Peyer's patch (tissue), 4 donors: ENCODE measurements at regions not wholly inside any gene's neighbourhood (a gene's known extent, or its start where the extent isn't known, plus 50 kb on each side); places are given as distances from the start of the nearest gene placed in this dataset.

Experiments
- POLR2A ChIP-seq, 2 donors: fragments of 450-650 bp; IDR thresholded peaks; one replicate each; pipeline ENCODE4 v1.5.1; 2017; ENCODE audit warnings: antibody characterized with exemption in 2 of 2, mild to moderate bottlenecking in 2 of 2, moderate library complexity in 2 of 2
- TF ChIP-seq, protein P1 (sequence below), 6 experiments: fragments of 450-650 bp in 4 of 6; fragments of 200-600 bp in 2 of 6; sonication (generic) in 1 of 6; IDR thresholded peaks; one replicate each; pipeline ENCODE4 v1.5.1; 2017 to 2019; ENCODE audit warnings: antibody characterized with exemption in 6 of 6, mild to moderate bottlenecking in 3 of 6, moderate library complexity in 1 of 6

DNA sequence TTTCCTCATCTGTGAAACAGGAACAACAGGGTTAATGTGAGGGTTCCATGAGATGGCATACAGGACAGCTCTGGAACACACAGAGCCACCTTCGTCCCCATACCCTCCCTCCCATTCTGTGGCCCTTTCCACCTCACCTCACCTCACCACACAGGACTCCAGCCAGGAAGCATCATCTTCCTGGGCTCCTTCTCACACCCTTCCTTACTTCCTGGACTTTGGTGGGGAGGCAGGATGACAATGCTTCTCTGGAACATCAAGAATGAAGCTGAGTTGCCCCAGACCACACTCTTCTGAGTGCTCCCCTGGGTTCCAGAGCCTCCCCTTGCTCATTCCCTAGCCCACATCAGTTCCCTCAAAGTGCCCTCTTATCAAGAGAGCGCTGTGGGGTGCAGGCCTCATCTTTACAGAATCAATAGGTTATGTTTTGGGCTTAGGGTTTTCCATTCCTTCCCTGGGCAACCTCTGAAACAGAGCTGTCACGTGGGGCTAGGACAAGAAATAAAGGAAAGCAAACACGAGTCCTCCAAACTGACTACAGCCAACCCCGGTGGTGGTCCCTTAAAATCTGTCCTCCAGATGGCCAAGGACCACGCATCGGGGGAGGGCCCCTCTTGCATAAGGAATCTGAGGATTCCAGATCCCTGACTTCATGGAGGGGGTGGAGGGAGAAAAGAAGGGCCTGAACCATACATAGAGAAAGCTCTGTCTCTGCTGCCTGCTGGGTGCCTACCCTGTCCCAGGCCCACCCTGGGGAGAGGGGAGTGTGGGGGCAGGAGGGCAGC is 74.4 kb upstream of the ATP6AP2 start:
- TF ChIP-seq, protein P1, sequence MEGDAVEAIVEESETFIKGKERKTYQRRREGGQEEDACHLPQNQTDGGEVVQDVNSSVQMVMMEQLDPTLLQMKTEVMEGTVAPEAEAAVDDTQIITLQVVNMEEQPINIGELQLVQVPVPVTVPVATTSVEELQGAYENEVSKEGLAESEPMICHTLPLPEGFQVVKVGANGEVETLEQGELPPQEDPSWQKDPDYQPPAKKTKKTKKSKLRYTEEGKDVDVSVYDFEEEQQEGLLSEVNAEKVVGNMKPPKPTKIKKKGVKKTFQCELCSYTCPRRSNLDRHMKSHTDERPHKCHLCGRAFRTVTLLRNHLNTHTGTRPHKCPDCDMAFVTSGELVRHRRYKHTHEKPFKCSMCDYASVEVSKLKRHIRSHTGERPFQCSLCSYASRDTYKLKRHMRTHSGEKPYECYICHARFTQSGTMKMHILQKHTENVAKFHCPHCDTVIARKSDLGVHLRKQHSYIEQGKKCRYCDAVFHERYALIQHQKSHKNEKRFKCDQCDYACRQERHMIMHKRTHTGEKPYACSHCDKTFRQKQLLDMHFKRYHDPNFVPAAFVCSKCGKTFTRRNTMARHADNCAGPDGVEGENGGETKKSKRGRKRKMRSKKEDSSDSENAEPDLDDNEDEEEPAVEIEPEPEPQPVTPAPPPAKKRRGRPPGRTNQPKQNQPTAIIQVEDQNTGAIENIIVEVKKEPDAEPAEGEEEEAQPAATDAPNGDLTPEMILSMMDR (IDR thresholded peaks at IDR 0.05): no peak
- no peak for TF ChIP-seq POLR2A (IDR thresholded peaks at IDR 0.05)
